HEK293T (cell line): ENCODE measurements at regions not wholly inside any gene's neighbourhood (a gene's known extent, or its start where the extent isn't known, plus 50 kb on each side); places are given as distances from the start of the nearest gene placed in this dataset.

Experiments
- ARNT ChIP-seq: fragments of 450-650 bp; IDR thresholded peaks from 2 replicates; pipeline ENCODE4 v1.6.1; 2017; ENCODE audit warnings: mild to moderate bottlenecking
- BHLHE40 ChIP-seq: fragments of 450-650 bp; IDR thresholded peaks from 2 replicates; pipeline ENCODE4 v1.6.1; 2016; ENCODE audit warnings: mild to moderate bottlenecking, moderate library complexity, borderline replicate concordance
- ELF4 ChIP-seq: fragments of 450-650 bp; IDR thresholded peaks from 2 replicates; pipeline ENCODE4 v1.6.1; 2017; ENCODE audit warnings: antibody characterized with exemption
- FOXA1 ChIP-seq: fragments of 450-650 bp; IDR thresholded peaks from 2 replicates; pipeline ENCODE4 v1.6.1; 2016; ENCODE audit warnings: mild to moderate bottlenecking
- FOXK2 ChIP-seq: fragments of 450-650 bp; IDR thresholded peaks from 2 replicates; pipeline ENCODE4 v1.6.1; 2016; ENCODE audit warnings: mild to moderate bottlenecking
- FOXM1 ChIP-seq: fragments of 450-650 bp; IDR thresholded peaks from 2 replicates; pipeline ENCODE4 v1.6.1; 2017; ENCODE audit warnings: mild to moderate bottlenecking, borderline replicate concordance
- NFRKB ChIP-seq: fragments of 450-650 bp; IDR thresholded peaks from 2 replicates; pipeline ENCODE4 v1.6.1; 2016; ENCODE audit warnings: mild to moderate bottlenecking, moderate library complexity
- SP1 ChIP-seq: fragments of 450-650 bp; IDR thresholded peaks from 2 replicates; pipeline ENCODE4 v1.6.1; 2017
- ZNF384 ChIP-seq: fragments of 450-650 bp; IDR thresholded peaks from 2 replicates; pipeline ENCODE4 v1.6.1; 2016
- TF ChIP-seq, protein P1 (sequence below): fragments of 450-650 bp; IDR thresholded peaks from 2 replicates; pipeline ENCODE4 v1.6.1; 2016

DNA sequence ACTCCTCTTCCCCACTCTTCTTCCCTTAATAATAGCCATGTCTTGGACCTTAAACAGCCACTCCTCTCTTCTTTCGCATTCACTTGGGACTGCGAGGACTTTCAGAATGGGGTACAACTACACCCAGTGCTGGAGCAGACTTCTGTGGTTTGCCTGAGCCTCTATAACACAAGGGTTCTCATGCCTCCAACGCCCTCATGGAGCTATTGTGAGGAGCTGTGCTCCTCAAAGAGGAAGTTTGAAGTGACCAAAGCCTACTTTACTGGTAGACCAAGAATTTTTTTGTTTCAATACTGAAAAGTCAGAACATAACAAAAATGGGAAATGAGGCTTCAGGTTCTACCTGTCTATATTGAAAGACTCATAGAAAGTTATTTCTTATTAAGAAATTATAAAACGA, 316.4 kb downstream of the PIK3R1 start:
- TF ChIP-seq ELF4: no peak
- TF ChIP-seq SP1: no peak
- TF ChIP-seq FOXM1: no peak
- TF ChIP-seq FOXK2: no peak
- no peak for TF ChIP-seq ARNT
- no peak for TF ChIP-seq BHLHE40
- no peak for TF ChIP-seq NFRKB
- TF ChIP-seq ZNF384: no peak
- TF ChIP-seq FOXA1: no peak
- TF ChIP-seq, protein P1, sequence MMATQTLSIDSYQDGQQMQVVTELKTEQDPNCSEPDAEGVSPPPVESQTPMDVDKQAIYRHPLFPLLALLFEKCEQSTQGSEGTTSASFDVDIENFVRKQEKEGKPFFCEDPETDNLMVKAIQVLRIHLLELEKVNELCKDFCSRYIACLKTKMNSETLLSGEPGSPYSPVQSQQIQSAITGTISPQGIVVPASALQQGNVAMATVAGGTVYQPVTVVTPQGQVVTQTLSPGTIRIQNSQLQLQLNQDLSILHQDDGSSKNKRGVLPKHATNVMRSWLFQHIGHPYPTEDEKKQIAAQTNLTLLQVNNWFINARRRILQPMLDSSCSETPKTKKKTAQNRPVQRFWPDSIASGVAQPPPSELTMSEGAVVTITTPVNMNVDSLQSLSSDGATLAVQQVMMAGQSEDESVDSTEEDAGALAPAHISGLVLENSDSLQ: no peak
